Panc1 (cell line): ENCODE measurements at regions not wholly inside any gene's neighbourhood (a gene's known extent, or its start where the extent isn't known, plus 50 kb on each side); places are given as distances from the start of the nearest gene placed in this dataset.

ENCODE experiments used
- ATAC-seq: fragments of 200-7000 bp; cut with Tn5 transposase; 2 replicates; pipeline ENCODE4 v1.9.1; 2020; ENCODE audit warnings: mild to moderate bottlenecking, moderate library complexity
- BruUV-seq: library from RNA; stranded (reverse); fragments of 400-500 nt; replicated peaks from 2 replicates; lab custom pipeline; 2021; lab: Mats Ljungman, UMichigan
- CTCF ChIA-PET: fragments of 300-600 bp; sonication (Branson Sonifier 250); formaldehyde crosslinking; loops from one replicate; lab custom pipeline; 2022; ENCODE audit warnings: antibody characterized with exemption; lab: Charles Lee
- POLR2A ChIA-PET: fragments of 300-600 bp; sonication (Branson Sonifier 250); formaldehyde crosslinking; loops from one replicate; lab custom pipeline; 2022; ENCODE audit warnings: antibody characterized with exemption; lab: Charles Lee
- DNase-seq: peaks from one replicate; pipeline ENCODE4 v3.0.0-alpha.2; 2010; ENCODE audit warnings: low read depth, low spot score
- H3K27ac ChIP-seq: 2 replicates; pipeline ENCODE4 v1.5.1; 2011; ENCODE audit warnings: mild to moderate bottlenecking, low read length, inconsistent platforms
- H3K27me3 ChIP-seq: fragments of 200-500 bp; sonication (Bioruptor generic); 2 replicates; pipeline ENCODE4 v1.6.0; 2014; ENCODE audit warnings: low read length, inconsistent platforms; ENCODE audit not compliant: control insufficient read depth, insufficient read depth
- H3K36me3 ChIP-seq: fragments of 200-500 bp; sonication (Bioruptor generic); 2 replicates; pipeline ENCODE4 v1.5.1; 2014; ENCODE audit warnings: inconsistent platforms, mild to moderate bottlenecking, low read length, moderate library complexity; ENCODE audit not compliant: control insufficient read depth, insufficient read depth
- H3K4me1 ChIP-seq: 2 replicates; pipeline ENCODE4 v1.5.1; 2011; ENCODE audit warnings: inconsistent platforms, mild to moderate bottlenecking, low read length, moderate library complexity; ENCODE audit not compliant: control insufficient read depth, insufficient read depth
- H3K4me3 ChIP-seq, 2 experiments: 2 replicates each; pipeline ENCODE4 v1.5.1; 2011 to 2012; ENCODE audit warnings: low read depth in 2 of 2, low read length in 2 of 2, mild to moderate bottlenecking in 2 of 2, inconsistent platforms in 1 of 2, moderate library complexity in 1 of 2
- H3K9me3 ChIP-seq: fragments of 200-500 bp; sonication (Bioruptor generic); 2 replicates; pipeline ENCODE4 v1.5.1; 2014; ENCODE audit warnings: low read depth, mild to moderate bottlenecking, inconsistent platforms, low read length, moderate library complexity; ENCODE audit not compliant: control insufficient read depth, insufficient read depth
- CTCF ChIP-seq: fragments of 450-650 bp; IDR thresholded peaks from 2 replicates; pipeline ENCODE4 v1.5.1; 2017; ENCODE audit warnings: mild to moderate bottlenecking
- POLR2AphosphoS5 ChIP-seq: IDR thresholded peaks from 2 replicates; pipeline ENCODE4 v1.6.1; 2012; ENCODE audit warnings: mild to moderate bottlenecking, low read depth, low read length, moderate library complexity
- REST ChIP-seq, 2 experiments: IDR thresholded peaks; 2 replicates each; pipeline ENCODE4 v1.6.1; 2011 to 2012; ENCODE audit warnings: low read depth in 2 of 2, control low read depth in 1 of 2, low read length in 1 of 2, mild to moderate bottlenecking in 1 of 2, moderate library complexity in 1 of 2; ENCODE audit not compliant: insufficient read depth in 1 of 2
- SIN3A ChIP-seq: IDR thresholded peaks from 2 replicates; pipeline ENCODE4 v1.6.1; 2012; ENCODE audit warnings: low read depth, mild to moderate bottlenecking, low read length, moderate library complexity, borderline replicate concordance; ENCODE audit not compliant: insufficient read depth
- TCF7L2 ChIP-seq: IDR thresholded peaks from 2 replicates; pipeline ENCODE4 v1.6.1; 2011; ENCODE audit warnings: mild to moderate bottlenecking, low read depth, low read length, inconsistent platforms
- in situ Hi-C: cut with HindIII; loops from 2 replicates; pipeline ENCODE4 v1.10.0; 2016; ENCODE audit warnings: low sequenced_read_pairs, low pct_unique_long_range_greater_than_20kb
- intact Hi-C: fragments of 100-400 bp; cut with micrococcal nuclease; formaldehyde crosslinking; loops from one replicate; pipeline ENCODE4 v1.10.0; 2022; ENCODE audit not compliant: unreplicated experiment

DNA sequence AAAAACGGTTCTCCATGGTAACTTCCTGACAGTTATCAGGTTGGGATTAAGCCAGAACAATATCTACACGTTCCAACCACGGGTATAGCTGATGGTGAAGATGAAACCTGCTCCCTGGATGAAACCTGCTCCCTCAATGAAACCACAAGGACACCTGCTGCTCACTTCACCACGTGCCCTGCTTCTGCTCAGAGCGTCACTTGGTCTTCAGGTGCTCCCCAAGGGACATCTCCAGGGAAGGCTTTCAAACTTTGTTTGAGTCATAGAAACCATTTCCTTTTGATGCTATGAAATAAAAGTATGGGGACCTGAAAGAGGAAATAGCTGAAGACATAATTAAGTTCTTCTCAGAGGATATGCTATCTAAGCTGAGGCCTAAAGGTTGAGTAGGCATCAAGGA lies 242.4 kb downstream of the MED10 start:
- no peaks in the 10 kb centered on the region for H3K9me3 ChIP-seq
- no TSS peak for BruUV-seq

GRCh38 chr5:6134281-6134680 lies 244.1 kb downstream of the MED10 start:
- TF ChIP-seq TCF7L2 (no peak), REST (IDR thresholded peaks at IDR 0.05; ENCODE audit: insufficient read depth in 1 of 2, low read depth in 2 of 2, low read length in 1 of 2) (no peak), CTCF (no peak), POLR2AphosphoS5 (no peak), SIN3A (no peak)
- ChIA-PET CTCF (no interaction called here), POLR2A (no interaction called here)
- no peak overlapping the region for H3K27ac ChIP-seq
- no TSS peak for BruUV-seq
- H3K4me1 ChIP-seq = no peaks in the 10 kb centered on the region
- no peaks in the 10 kb centered on the region for H3K27me3 ChIP-seq
- no peak overlapping the region for H3K4me3 ChIP-seq
- DNase-seq (no peak), ATAC-seq (no peak)
- no peaks in the 10 kb centered on the region for H3K36me3 ChIP-seq
- in situ Hi-C loops = no loop called here
- intact Hi-C loops = no loop called here
- H3K9me3 ChIP-seq = no peaks in the 10 kb centered on the region

More for the DNA sequence above, 242.4 kb downstream of the MED10 start:
- in situ Hi-C loops = no loop called here
- no peaks in the 10 kb centered on the region for H3K36me3 ChIP-seq
- no peak overlapping the region for H3K4me3 ChIP-seq
- intact Hi-C loops = no loop called here
- no peak overlapping the region for H3K27ac ChIP-seq
- POLR2A ChIA-PET = no interaction called here
- no peaks in the 10 kb centered on the region for H3K27me3 ChIP-seq
- no peaks in the 10 kb centered on the region for H3K4me1 ChIP-seq
- ATAC-seq (no peak), DNase-seq (no peak)
- CTCF ChIA-PET = no interaction called here
- TF ChIP-seq POLR2AphosphoS5 = no peak

DNA sequence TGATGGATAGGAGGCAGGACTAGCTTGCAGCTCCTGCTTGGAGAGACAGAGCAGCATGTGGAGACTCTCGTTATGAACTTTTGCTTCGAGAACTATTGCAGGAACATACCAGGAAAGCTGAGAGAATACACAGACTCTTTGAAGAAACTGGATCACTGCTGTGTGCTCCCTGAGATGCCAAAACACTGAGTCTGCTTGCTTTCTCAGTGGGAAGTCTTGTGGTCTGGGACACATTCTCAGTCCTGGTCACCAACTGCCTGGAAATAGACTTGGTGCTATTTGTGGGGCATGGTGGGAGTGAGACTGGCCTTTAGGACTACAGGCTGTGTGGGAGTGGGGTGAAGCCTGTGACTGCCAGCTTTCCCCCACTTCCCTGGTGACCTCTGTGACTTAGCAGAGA lies 252.6 kb downstream of the MED10 start:
- Histone ChIP-seq H3K4me1 (no peaks in the 10 kb centered on the region), H3K36me3 (no peaks in the 10 kb centered on the region), H3K9me3 (no peaks in the 10 kb centered on the region), H3K4me3 (no peak overlapping the region), H3K27ac (no peak overlapping the region), H3K27me3 (no peaks in the 10 kb centered on the region)
- intact Hi-C loops (no loop called here), in situ Hi-C loops (no loop called here)
- CTCF ChIA-PET = no interaction called here
- no TSS peak for BruUV-seq
- ATAC-seq (no peak), DNase-seq (no peak)
- no peak for TF ChIP-seq SIN3A
- TF ChIP-seq TCF7L2 = no peak
- no peak for TF ChIP-seq CTCF
- no peak for TF ChIP-seq REST (IDR thresholded peaks at IDR 0.05; ENCODE audit: insufficient read depth in 1 of 2, low read depth in 2 of 2, low read length in 1 of 2)
- no peak for TF ChIP-seq POLR2AphosphoS5
- POLR2A ChIA-PET = no interaction called here
